Ascending aorta (tissue), 2 donors: ENCODE measurements at regions not wholly inside any gene's neighbourhood (a gene's known extent, or its start where the extent isn't known, plus 50 kb on each side); places are given as distances from the start of the nearest gene placed in this dataset.

Experiments
- DNase-seq, 2 donors: peaks; one replicate each; pipeline ENCODE4 v3.0.0-alpha.2; 2019; ENCODE audit warnings: low spot score in 2 of 2
- H3K27ac ChIP-seq, 2 donors: fragments of 200-600 bp; sonication (generic); one replicate each; pipeline ENCODE4 v1.5.1; 2016 to 2017; ENCODE audit warnings: mild to moderate bottlenecking in 1 of 2
- H3K27me3 ChIP-seq: fragments of 200-600 bp; sonication (generic); one replicate; pipeline ENCODE4 v1.5.1; 2017
- H3K36me3 ChIP-seq, 2 donors: fragments of 200-600 bp; sonication (generic); one replicate each; pipeline ENCODE4 v1.5.1; 2016
- H3K4me1 ChIP-seq, 2 donors: fragments of 200-600 bp; sonication (generic); one replicate each; pipeline ENCODE4 v1.5.1; 2016 to 2017; ENCODE audit warnings: mild to moderate bottlenecking in 1 of 2
- H3K4me3 ChIP-seq, 2 donors: fragments of 200-600 bp; sonication (generic); one replicate each; pipeline ENCODE4 v1.5.1; 2016 to 2017; ENCODE audit warnings: mild to moderate bottlenecking in 1 of 2
- H3K9me3 ChIP-seq, 2 donors: fragments of 200-600 bp; sonication (generic); one replicate each; pipeline ENCODE4 v1.5.1; 2016
- intact Hi-C: fragments of 100-400 bp; cut with DNase I; formaldehyde crosslinking; loops from one replicate; pipeline ENCODE4 v1.15.1; 2023
- TF ChIP-seq, protein P1 (sequence below), 3 experiments: fragments of 200-600 bp in 2 of 3; fragments of 450-650 bp in 1 of 3; sonication (generic) in 2 of 3; IDR thresholded peaks; one replicate each; pipeline ENCODE4 v1.5.1; 2016 to 2019; ENCODE audit warnings: antibody characterized with exemption in 3 of 3, mild to moderate bottlenecking in 1 of 3, moderate library complexity in 1 of 3

DNA sequence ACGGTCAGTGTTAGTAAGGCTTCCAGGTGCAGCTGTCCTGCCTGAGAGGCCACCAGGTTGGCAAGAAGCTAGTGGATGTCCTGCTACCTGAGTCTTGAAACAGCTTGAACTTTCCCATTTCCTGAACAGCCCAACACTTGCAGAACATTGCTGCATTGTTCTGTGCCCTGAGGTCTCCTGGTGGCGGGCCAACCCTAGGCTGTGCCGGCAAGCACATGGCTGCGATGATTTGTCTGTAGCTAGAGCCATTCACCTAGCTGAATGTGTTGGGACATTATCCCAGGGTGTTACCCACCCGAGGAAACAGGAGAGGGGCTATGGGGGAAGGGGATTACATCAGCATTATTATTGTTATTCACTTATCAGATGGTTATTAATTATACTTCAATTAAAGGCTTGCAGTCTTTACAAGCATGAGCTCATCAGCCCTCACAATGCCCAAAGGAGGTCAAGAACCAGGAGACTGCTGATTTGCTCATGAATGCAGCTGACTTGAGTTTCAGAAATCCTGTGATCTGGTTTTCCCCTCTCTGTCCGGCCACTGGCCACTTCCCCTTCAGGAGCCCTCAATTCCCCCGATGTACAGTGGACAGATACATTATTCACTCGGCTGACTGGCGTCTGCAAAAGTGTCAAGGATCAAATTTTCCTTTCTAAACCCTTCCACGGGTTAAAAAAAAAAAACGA, 187.6 kb upstream of the TSC22D1 start:
- intact Hi-C loops, result no loop called here
- Histone ChIP-seq H3K4me3 (no peak overlapping the region), H3K27ac (no peak overlapping the region), H3K27me3 (no peaks in the 10 kb centered on the region), H3K4me1 (no peaks in the 10 kb centered on the region), H3K9me3 (no peaks in the 10 kb centered on the region), H3K36me3 (no peaks in the 10 kb centered on the region)
- TF ChIP-seq, protein P1, sequence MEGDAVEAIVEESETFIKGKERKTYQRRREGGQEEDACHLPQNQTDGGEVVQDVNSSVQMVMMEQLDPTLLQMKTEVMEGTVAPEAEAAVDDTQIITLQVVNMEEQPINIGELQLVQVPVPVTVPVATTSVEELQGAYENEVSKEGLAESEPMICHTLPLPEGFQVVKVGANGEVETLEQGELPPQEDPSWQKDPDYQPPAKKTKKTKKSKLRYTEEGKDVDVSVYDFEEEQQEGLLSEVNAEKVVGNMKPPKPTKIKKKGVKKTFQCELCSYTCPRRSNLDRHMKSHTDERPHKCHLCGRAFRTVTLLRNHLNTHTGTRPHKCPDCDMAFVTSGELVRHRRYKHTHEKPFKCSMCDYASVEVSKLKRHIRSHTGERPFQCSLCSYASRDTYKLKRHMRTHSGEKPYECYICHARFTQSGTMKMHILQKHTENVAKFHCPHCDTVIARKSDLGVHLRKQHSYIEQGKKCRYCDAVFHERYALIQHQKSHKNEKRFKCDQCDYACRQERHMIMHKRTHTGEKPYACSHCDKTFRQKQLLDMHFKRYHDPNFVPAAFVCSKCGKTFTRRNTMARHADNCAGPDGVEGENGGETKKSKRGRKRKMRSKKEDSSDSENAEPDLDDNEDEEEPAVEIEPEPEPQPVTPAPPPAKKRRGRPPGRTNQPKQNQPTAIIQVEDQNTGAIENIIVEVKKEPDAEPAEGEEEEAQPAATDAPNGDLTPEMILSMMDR (IDR thresholded peaks at IDR 0.05), result no peak
- no peak for DNase-seq

DNA sequence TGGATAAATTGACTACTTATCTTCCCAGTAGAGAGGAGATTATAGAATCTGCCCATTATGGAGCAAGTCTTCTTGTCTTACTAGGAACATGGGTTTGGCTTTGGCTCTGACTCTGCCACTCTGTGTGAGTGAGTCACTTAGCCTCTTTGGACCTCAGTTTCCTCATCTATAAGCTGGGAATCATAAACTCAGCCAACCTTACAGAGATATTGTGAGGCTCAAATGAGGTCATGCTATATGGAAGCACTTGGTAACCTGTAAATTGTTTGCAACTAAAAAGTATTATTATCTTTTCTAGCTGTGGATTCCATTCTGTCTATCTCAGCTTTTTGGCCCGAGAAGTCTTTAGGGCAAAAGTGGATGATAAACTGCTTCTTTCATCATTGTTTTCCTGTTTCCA, 186.8 kb upstream of the TSC22D1 start:
- Histone ChIP-seq H3K9me3 (no peaks in the 10 kb centered on the region), H3K27me3 (no peaks in the 10 kb centered on the region), H3K36me3 (no peaks in the 10 kb centered on the region), H3K27ac (no peak overlapping the region), H3K4me1 (no peaks in the 10 kb centered on the region), H3K4me3 (no peak overlapping the region)
- intact Hi-C loops, result no loop called here
- TF ChIP-seq, protein P1 (IDR thresholded peaks at IDR 0.05), result no peak
- DNase-seq, result no peak

DNA sequence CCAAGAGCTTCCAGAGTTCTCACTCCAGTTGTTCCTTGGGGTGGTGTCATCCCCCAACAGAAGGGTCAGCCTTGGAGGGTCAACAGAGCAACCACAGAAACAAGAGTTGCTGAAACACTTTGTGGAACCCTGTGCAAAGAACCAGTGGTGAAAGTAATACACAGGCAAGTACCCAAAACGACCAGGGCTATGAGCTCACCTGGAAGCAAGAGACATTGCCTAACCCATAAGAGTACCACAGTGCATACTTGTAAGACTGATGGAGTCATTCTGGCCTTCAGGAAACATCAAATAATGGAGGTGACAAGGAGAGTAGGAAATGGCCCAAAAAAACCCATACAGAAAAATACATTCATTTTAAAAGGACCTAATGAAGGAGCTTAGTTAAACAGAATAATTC, 184.3 kb upstream of the TSC22D1 start:
- no peaks in the 10 kb centered on the region for H3K9me3 ChIP-seq
- no peak overlapping the region for H3K4me3 ChIP-seq
- H3K36me3 ChIP-seq, result no peaks in the 10 kb centered on the region
- no peak overlapping the region for H3K27ac ChIP-seq
- no peak for DNase-seq
- TF ChIP-seq, protein P1 (IDR thresholded peaks at IDR 0.05), result no peak
- H3K27me3 ChIP-seq, result no peaks in the 10 kb centered on the region
- peaks cover 0 to 3% of the 10 kb centered on the region in 2 donors for H3K4me1 ChIP-seq
- intact Hi-C loops, result no loop called here

DNA sequence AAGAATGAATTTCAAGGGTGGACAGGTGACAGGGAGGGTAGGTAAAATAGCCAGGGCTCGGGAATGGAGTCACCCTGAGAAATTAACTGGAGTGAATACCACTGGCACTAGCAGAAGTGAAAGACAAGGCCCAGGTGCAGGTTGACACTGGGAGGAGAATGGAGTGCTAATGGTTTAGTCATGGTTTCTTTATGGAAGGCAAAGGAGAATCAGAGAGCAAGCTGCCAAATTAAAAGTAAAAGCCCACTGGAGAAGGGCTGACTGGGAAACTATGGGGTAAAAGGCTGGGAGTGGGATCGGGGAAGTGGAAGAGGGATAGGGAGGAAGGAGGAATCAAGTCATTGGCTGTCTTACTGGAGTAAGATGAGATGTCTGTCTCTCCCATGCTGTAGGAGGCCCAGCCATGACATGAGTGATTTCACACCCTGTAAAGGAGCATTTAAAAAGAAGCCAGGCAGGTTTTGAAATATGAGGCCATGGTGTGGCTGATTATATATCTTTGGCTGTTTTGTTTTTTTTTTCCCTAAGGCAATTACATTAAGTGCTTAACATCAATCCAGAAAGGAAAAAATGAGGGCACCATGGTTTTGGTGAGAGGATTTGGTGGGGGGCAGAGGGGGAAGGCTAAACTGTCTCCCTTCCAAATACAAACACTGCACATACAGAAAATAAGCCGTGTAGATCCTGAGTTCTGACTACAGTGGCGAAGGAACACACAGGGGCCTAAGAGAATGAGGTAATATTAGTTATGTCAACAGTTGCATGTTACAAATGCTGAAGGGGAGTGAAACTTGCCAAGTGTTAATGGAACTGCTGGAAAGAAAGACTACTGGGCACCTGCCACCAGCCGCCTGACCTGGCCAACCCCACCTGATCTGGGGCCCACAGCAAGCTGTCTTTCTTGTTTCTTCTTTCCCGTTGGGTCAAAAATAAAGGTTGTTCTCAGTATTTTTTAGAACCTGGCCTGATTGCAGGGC, 183.5 kb upstream of the TSC22D1 start:
- intact Hi-C loops, result loop anchor here (10.0 kb wide), 1 partner anchor 275 kb away; no protein-coding TSS in a partner anchor
- Histone ChIP-seq H3K9me3 (no peaks in the 10 kb centered on the region), H3K27me3 (no peaks in the 10 kb centered on the region), H3K4me3 (no peak overlapping the region), H3K27ac (peak overlapping the region in 1 of 2 donors; percentile 3), H3K36me3 (no peaks in the 10 kb centered on the region), H3K4me1 (peaks cover 0 to 3% of the 10 kb centered on the region in 2 donors)
- DNase-seq, result no peak
- TF ChIP-seq, protein P1 (IDR thresholded peaks at IDR 0.05), result no peak

DNA sequence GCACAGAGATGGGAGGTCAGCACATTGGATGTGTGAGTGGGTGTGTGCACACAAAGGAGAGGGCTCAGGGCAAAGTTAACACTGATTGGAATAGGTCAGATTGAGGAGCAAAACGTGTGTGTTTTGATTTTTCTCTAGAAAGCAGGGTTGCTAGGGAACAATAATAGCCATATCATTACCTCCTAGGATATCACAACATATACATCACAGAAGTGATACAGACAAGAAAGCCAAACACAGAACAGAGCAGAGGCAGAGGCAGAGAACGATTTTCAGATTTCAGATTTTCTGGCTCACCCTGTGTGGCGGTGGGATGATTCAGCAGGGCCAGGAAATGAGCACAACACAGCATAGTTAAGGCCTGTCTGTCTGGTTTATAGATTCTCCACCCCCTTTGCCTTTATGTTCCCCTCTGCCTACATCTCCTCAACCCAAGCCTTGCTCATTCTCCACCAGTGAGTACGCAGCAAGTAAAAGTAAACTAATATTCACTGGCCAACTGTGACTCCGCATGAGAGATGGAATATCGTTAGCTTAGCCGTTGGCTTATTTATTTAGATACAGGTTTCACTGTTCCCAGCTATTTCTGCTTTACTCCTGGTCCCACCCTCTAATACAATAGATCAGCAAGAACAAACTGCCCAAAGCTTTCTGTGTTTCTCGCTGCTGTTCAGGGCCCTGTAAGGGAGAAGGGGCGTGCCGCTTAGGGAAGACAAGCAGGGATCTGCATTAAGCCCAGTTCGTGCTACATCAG, 182.7 kb upstream of the TSC22D1 start:
- DNase-seq, result no peak
- intact Hi-C loops, result loop anchor here (10.0 kb wide), 1 partner anchor 274 kb away; no protein-coding TSS in a partner anchor
- H3K4me3 ChIP-seq, result no peak overlapping the region
- H3K36me3 ChIP-seq, result no peaks in the 10 kb centered on the region
- H3K9me3 ChIP-seq, result no peaks in the 10 kb centered on the region
- TF ChIP-seq, protein P1 (IDR thresholded peaks at IDR 0.05), result no peak
- H3K27ac ChIP-seq, result no peak overlapping the region
- H3K4me1 ChIP-seq, result peaks cover 0 to 3% of the 10 kb centered on the region in 2 donors
- H3K27me3 ChIP-seq, result no peaks in the 10 kb centered on the region
